Amniotic stem cell (primary cell): ENCODE measurements at regions not wholly inside any gene's neighbourhood (a gene's known extent, or its start where the extent isn't known, plus 50 kb on each side); places are given as distances from the start of the nearest gene placed in this dataset.

ENCODE experiments used
- DNase-seq: peaks from one replicate; lab custom pipeline; 2025; lab: John Stamatoyannopoulos, UW

DNA sequence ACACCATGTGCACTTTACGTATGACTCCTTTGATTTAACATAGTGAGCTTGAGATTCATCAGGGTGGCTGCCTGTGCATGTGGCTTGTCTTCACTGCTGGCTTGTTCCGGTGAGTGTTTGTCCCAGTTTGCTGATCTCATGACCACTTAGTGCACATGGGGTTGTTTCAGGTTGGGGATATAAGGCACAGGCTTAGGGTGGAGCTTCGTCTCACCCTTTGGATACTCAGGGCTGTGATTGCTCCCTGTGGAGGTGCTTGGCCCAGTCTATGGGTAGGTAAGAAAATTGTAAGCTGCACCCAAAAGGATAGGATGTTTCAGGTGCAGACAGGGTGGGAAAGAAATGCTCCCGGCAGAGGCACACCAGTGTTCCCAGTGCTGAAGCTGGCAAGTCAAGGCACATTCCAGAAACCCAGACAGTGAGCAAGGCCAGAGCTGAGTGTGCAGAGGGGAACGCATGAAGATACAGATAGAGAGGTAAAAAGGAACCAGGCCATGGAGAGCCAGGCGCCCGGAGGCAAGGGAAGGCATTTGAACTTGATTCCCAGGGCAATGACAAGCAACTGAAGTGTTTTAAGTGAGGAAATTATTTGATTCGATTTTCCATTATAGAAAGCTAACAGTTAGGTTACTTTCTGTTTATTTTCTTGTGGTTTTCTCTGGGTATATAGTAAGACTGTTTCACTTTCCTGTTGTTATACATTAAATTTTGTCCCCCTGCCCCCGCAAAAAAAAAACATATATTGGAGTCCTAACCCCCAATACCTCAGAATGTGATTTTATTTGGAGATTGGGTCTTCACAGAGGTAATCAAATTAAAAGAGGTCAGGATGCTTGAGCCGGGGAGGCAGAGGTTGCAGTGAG lies 289.8 kb upstream of the KLF6 start:
- DNase-seq = no peak

- DNase-seq = peak; percentile 50
Observed at GRCh38 chr10:4073912-4074311, 288.9 kb upstream of the KLF6 start.

GRCh38 chr10:4070921-4071660 lies 286.1 kb upstream of the KLF6 start:
- DNase-seq = no peak

GRCh38 chr10:4070184-4070583 lies 285.2 kb upstream of the KLF6 start:
- DNase-seq = no peak

GRCh38 chr10:4069491-4069890 lies 284.5 kb upstream of the KLF6 start:
- DNase-seq = no peak

DNA sequence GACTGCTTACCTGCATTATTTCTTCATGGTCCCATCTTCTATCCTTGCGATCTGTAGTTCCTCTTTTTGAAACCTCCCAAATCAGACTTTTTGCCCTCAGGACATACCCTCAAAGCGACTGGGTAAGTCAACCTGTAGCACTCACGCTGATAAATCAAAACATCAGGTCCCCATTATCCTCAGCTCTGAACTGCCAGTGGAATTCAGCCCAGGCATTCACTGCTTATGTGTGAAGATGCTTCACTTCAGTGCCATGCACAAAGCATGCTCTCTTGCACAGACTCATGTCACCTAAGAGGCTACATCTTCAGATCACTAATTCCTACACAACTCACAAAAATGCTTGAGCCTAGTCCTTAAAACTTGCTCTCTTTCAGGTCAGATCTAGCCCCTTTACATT lies 283.6 kb upstream of the KLF6 start:
- DNase-seq = no peak

DNA sequence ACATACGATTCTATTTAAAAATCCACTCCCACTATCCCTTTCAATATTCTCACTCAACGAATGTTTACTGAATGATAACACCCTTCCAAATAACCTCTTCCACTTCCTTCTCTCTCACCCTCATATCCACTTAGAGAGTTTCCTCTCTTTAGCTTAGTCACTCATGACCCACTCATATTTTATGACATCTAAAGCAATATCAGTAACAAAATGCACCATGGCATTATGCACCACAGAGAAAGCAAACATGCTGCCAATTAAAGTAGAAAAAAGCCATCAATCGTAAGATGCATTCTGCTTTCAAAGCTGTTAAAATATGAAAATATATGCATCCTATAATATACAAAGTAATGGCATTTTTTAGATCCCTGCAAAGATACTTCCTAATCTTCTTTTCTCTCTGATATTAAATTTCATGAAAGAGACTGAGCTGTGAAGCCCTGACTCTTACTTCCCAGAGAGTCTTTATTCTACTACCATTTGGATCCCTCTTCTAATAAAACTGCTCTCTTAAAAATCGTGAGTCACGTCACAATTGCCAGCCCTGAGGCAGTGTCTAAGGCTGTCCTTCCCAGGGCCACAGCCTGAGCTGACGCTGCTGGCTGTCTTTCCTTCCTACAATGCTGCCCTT lies 283.0 kb upstream of the KLF6 start:
- DNase-seq = no peak

GRCh38 chr10:4067531-4067930 lies 282.5 kb upstream of the KLF6 start:
- DNase-seq = no peak

DNA sequence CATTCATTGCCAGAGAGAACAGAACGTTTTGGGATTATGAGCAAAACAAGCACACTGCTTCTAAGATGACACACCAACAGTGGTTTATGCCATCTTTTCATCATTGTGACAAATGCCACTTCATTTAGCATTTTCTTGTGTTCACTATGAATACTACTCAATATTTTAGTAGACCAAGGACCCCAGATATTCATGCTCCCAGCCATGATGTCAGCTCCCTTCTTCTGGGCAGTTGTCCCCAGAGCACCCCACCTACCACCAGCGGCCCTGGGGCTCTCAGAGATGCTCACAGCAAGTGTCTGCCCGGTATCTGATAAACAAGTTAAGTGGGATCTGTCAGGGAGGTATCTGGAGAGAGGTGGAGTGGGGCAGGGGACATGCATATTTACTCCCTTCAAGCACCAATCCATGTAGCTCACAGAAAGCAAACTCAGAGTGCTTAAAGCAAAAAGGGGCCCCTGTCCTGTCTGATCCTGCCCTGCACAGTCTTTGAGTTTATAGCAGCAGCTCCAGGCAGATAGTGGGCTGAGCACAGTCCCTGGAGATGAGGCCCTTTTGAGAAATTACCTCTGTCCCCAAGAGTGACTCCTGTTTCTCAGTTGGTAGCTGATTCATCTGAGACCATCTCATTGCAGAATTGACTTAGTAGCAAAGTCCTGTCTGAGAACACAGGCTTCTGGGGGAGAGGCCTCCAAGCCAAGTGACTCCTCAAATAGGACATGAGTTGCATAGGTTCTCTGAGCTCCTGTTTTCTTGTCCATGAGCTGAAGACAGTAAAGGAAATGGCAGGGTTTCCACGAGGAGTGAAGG lies 281.8 kb upstream of the KLF6 start:
- DNase-seq = no peak

DNA sequence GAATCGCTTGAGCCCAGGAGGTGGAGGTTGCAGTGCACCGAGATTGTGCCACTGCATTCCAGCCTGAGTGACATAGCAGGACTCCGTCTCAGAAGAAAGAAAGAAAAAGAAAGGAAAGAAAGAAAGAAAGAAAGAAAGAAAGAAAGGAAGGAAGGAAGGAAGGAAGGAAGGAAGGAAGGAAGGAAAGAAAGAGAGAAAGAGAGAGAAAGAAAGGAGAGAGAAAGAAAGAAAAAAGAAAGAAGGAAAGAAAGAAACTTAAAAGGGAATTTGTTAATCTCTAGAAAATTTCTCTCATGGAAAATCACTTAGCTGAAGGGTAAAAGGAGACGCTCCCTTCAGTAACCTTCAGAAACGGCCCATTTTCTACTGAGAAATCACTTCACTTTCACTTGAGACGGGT lies 279.5 kb upstream of the KLF6 start:
- no peak for DNase-seq

DNA sequence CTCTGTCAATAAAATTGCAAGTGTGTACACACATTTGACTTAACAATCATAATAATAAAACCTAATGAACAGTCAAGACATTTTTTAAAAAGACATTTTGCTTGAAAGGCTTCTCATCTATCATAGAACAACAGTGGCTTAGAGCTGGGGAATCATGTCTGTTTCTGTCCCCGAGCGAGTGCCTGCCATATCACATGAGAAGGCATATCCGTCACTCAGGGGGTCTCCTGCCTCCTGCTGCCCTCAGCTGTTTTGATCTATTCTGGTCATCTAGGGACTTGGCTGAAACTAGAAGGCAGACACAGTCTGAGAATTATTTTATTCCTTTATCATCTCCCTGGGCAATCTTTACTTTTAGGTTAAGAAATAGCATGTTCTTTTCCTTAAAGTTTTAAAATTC lies 278.7 kb upstream of the KLF6 start:
- no peak for DNase-seq

DNA sequence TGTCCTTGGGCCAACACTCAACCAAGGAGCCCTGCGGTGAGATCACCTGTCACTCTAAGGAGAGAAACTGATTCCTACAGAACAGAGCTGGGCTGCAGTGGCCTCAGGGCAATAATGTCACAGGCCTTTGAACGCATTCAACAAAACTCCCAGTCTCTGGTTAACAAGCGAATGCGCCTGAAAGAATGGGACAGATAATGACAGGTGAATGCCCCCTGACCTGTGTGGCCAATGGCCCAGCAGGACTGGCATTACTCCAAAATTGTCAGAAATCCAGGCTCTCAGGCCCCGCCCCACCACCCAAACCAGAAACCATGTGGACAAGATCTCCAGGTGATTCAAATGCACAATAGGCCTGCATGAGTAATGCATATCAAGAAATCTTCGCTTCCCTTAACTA lies 277.7 kb upstream of the KLF6 start:
- DNase-seq = no peak

- DNase-seq = no peak
Observed at GRCh38 chr10:4062072-4062471, 277.1 kb upstream of the KLF6 start.

GRCh38 chr10:4061441-4061951 lies 276.5 kb upstream of the KLF6 start:
- DNase-seq = no peak

- no peak for DNase-seq
Observed at GRCh38 chr10:4059471-4060138, 274.6 kb upstream of the KLF6 start.

- DNase-seq = no peak
Observed at GRCh38 chr10:4058514-4059029, 273.6 kb upstream of the KLF6 start.

DNA sequence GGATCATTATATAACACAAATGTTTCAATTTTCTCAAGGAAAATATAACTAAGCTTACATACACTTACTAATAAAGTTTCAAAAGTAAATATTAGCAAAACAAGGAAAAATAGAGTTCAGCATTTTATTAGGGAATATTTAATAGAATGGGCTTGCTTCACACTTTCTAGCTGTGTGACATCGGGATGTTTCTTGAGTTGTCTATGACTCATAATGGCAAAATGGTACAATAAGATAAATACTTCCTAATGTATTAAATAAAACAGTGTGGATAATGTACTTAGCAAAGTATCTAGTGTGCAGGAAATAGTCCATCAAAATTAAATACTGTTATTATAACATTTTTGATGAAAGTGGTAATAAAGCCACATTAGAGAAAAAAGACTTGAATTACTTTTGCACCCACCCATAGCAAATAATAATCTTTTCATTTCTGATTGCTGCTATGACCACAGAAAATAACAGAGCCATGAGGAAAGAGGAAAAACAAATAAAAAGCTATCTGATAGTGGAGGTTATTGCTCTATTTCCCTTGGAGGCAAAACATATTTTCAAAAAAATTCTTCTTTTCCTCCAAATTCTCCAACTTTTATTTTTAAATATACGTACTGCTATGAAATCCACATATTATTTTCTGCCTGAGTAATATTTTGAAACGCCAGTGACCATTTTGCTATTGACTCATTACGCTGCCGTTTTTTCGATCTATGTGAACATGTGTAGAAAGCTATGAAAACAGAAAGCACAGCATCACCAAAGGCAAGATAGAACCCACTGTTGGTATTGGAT lies 272.9 kb upstream of the KLF6 start:
- DNase-seq = no peak

DNA sequence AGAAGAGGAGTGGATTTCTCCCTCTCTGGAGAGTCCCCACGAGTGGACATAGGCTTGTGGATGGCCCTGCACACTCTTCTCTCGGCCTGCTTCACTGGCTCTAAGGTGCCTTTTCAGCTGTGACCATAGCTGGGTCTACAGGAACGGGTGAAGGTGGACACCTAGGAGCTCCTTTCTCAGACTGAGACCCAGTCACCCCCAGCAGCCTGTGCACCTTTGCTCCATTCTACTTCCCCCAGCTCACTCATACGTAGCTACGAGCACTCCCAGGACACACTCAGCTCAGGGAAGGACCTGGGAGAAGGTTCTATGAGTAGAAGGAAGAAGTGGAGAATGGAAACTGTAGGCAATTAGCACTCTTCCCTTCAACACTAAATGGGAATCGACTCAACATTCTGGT lies 272.0 kb upstream of the KLF6 start:
- DNase-seq = no peak

- no peak for DNase-seq
Observed at GRCh38 chr10:4054656-4055435, 269.8 kb upstream of the KLF6 start.

DNA sequence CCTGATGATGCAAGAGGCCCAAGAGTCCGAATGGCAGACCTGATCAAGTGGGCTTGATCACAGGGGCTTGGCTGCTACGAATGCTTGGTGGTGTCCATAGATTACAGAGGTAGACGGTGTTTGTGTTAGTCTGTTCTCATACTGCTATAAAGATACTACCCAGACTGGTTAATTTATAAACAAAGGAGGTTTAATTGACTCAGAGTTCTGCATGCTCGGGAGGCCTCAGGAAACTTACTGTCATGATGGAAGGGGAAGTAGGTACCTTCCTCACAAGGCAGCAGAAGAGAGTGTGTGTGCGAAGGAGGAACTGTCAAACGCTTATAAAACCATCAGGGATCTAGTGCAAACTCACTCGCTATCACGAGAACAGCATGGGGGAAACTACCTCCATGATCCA lies 268.9 kb upstream of the KLF6 start:
- no peak for DNase-seq
